Glutamatergic neuron (in vitro differentiated cells): ENCODE measurements at regions not wholly inside any gene's neighbourhood (a gene's known extent, or its start where the extent isn't known, plus 50 kb on each side); places are given as distances from the start of the nearest gene placed in this dataset.

ENCODE experiments used
- DNase-seq: peaks from one replicate; pipeline ENCODE4 v3.0.0; 2022
- H3K27ac Mint-ChIP-seq: one replicate; pipeline ENCODE4 v1.8.0; 2020; ENCODE audit warnings: mild to moderate bottlenecking, mixed read lengths, inconsistent platforms; ENCODE audit not compliant: unreplicated experiment
- H3K27me3 Mint-ChIP-seq: one replicate; pipeline ENCODE4 v1.8.0; 2020; ENCODE audit warnings: mild to moderate bottlenecking, moderate library complexity, mixed read lengths, inconsistent platforms; ENCODE audit not compliant: unreplicated experiment
- H3K36me3 Mint-ChIP-seq: one replicate; pipeline ENCODE4 v1.8.0; 2020; ENCODE audit warnings: mild to moderate bottlenecking, mixed read lengths, inconsistent platforms; ENCODE audit not compliant: unreplicated experiment
- H3K4me1 Mint-ChIP-seq: one replicate; pipeline ENCODE4 v1.8.0; 2020; ENCODE audit warnings: mild to moderate bottlenecking, low read depth, mixed read lengths, inconsistent platforms; ENCODE audit not compliant: unreplicated experiment
- H3K4me3 Mint-ChIP-seq: one replicate; pipeline ENCODE4 v1.8.0; 2020; ENCODE audit warnings: mild to moderate bottlenecking, mixed read lengths, inconsistent platforms; ENCODE audit not compliant: unreplicated experiment
- H3K9me3 Mint-ChIP-seq: one replicate; pipeline ENCODE4 v1.8.0; 2020; ENCODE audit warnings: mild to moderate bottlenecking, moderate library complexity, mixed read lengths, inconsistent platforms; ENCODE audit not compliant: unreplicated experiment
- TF ChIP-seq, protein P1 (sequence below): fragments of 200-600 bp; sonication (generic); IDR thresholded peaks from one replicate; pipeline ENCODE4 v1.5.0; 2021; ENCODE audit not compliant: partially characterized antibody, unreplicated experiment

DNA sequence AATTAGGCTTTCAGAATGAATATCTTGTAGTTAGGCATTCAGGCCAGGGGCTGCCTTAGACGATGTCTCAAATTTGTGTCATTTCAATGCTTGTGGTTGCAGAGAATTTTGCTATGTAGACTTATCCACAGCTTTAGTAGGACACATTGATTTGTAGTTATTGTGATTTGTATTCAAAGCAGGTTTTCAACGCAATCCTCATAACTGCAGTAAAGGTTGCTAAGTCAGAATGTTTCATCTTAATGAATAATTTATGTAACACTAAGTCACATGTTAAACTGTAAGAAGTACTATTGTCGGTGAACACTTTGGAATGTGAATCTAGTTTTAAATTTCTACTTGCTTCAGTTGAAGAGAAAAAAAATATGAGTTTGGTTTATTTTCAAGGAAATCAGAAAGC is 1117.2 kb upstream of the SPRY2 start:
- DNase-seq = no peak
- TF ChIP-seq, protein P1, sequence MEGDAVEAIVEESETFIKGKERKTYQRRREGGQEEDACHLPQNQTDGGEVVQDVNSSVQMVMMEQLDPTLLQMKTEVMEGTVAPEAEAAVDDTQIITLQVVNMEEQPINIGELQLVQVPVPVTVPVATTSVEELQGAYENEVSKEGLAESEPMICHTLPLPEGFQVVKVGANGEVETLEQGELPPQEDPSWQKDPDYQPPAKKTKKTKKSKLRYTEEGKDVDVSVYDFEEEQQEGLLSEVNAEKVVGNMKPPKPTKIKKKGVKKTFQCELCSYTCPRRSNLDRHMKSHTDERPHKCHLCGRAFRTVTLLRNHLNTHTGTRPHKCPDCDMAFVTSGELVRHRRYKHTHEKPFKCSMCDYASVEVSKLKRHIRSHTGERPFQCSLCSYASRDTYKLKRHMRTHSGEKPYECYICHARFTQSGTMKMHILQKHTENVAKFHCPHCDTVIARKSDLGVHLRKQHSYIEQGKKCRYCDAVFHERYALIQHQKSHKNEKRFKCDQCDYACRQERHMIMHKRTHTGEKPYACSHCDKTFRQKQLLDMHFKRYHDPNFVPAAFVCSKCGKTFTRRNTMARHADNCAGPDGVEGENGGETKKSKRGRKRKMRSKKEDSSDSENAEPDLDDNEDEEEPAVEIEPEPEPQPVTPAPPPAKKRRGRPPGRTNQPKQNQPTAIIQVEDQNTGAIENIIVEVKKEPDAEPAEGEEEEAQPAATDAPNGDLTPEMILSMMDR = no peak
- H3K4me3 Mint-ChIP-seq = no peak overlapping the region
- no peaks in the 10 kb centered on the region for H3K9me3 Mint-ChIP-seq
- no peaks in the 10 kb centered on the region for H3K36me3 Mint-ChIP-seq
- no peaks in the 10 kb centered on the region for H3K27me3 Mint-ChIP-seq
- H3K27ac Mint-ChIP-seq = no peak overlapping the region
- no peaks in the 10 kb centered on the region for H3K4me1 Mint-ChIP-seq

DNA sequence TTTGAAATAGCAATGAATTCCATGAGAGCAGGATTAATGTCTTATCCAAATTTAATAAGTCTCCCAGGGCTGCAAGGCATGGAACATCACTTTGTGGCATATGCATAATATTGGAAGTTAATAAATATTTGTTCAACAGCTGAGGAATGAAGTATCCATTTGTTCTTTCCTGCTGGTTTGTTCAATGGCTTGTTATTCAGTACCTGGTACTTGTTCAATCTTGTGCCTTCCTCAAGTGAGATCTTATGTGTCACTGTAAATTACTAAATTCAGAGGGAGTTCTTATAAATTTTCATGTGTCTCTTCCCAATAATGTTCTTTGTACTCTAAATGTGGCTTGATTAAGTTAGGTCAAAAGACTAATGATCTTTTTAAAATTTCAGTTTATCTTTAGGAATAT is 1105.5 kb upstream of the SPRY2 start:
- H3K27ac Mint-ChIP-seq = no peak overlapping the region
- H3K36me3 Mint-ChIP-seq = no peaks in the 10 kb centered on the region
- no peaks in the 10 kb centered on the region for H3K27me3 Mint-ChIP-seq
- no peak for DNase-seq
- TF ChIP-seq, protein P1 = no peak
- H3K9me3 Mint-ChIP-seq = no peaks in the 10 kb centered on the region
- H3K4me3 Mint-ChIP-seq = no peak overlapping the region
- H3K4me1 Mint-ChIP-seq = no peaks in the 10 kb centered on the region

DNA sequence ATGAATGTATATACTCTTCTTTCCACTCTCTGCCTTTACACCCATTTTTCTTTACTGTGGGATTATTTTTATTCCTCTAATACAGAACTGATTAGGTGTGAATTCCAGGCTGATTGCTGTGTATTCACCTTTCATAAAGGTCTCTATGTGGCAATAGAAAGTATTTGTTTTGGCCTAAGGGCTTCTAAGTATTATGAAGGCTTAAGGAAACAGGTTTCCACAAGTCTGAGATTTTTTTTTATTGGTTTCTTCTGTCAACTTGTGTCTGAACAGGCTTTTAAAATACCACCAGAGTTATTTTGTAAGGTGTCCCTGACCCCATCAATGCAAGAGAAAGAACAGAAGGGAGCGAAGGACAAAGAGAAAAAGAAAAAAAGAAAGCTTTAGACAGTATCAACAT is 1102.0 kb upstream of the SPRY2 start:
- Mint-ChIP-seq H3K9me3 (no peaks in the 10 kb centered on the region), H3K4me1 (no peaks in the 10 kb centered on the region), H3K27me3 (no peaks in the 10 kb centered on the region), H3K27ac (no peak overlapping the region), H3K36me3 (no peaks in the 10 kb centered on the region), H3K4me3 (no peak overlapping the region)
- no peak for DNase-seq
- TF ChIP-seq, protein P1 = no peak

DNA sequence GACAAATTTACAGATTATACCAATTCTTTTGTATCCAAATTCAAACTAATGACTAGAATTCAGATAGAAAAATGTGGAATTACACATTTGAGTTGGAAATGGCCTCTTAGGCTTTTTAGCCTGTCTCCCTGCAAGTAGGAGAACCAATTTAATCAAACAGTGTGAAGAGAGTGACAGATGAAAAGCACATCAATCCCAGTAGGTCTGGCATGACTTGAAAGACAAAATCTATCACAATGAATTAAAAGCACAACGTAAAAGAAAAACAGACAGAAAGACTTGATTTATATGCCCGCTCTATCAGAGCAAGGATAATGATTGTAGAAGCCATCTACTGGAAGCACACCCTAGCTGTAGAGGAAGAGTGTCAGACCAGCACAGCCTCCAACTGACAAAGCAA is 1084.4 kb upstream of the SPRY2 start:
- no peak for DNase-seq
- Mint-ChIP-seq H3K9me3 (no peaks in the 10 kb centered on the region), H3K4me1 (no peaks in the 10 kb centered on the region), H3K27ac (no peak overlapping the region), H3K4me3 (no peak overlapping the region), H3K36me3 (no peaks in the 10 kb centered on the region), H3K27me3 (no peaks in the 10 kb centered on the region)
- TF ChIP-seq, protein P1 = no peak

DNA sequence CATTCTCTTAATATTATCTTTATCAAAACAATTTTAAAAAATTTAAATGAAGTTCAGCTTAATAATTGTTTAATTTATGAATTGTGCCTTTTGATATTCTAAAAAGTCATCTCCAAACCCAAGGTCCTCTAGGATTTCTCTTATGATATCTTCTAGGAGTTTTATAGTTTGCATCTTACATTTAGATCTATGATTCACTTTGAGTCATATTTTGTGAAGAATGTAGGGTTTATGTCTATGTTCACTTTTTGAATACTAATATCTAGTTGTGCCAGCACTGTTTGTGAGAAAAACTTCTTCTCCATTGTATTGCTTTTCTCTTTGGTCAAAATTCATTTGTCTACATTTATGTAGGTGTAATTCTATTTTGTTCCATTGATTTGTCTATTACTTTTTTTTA is 1068.4 kb upstream of the SPRY2 start:
- no peak for DNase-seq
- Mint-ChIP-seq H3K4me3 (no peak overlapping the region), H3K27me3 (peaks cover 2% of the 10 kb centered on the region), H3K27ac (no peak overlapping the region), H3K4me1 (no peaks in the 10 kb centered on the region), H3K9me3 (peaks cover 2% of the 10 kb centered on the region), H3K36me3 (no peaks in the 10 kb centered on the region)
- TF ChIP-seq, protein P1 = no peak
